ENCODE measurements at regions not wholly inside any gene's neighbourhood (a gene's known extent, or its start where the extent isn't known, plus 50 kb on each side); places are given as distances from the start of the nearest gene placed in this dataset.

DNA sequence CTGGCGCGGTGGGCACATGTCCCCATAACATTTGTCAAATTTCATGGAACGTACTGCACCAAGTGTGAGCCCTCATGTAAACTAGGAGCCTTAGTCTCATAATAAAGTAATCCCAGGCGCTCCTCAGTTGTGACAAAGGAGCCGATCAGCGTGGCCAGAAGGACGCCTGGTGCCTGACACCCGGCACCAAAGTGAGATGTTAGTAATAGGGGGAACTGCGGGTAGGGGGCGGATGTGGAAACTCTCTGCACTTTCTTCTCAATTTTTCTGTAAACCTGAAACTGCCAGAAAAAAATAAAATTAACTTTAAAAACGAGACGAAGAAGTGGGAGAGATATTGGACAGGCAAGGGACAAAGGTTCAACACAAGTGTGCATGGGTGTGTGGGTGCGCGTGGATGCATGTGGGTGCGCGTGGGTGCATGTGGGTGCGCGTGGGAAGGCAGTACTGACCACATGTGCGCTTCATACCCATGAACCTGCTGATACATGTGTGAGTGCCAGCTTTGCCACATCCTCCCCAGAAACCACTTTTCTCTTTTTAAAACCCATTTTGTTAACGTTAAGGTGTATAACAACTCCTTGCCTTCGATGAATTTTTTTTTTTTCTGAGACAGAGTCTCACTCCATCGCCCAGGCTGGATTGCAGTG, 55.4 kb upstream of the LINC01488 start:
- H3K4me1 ChIP-seq: no peaks in the 10 kb centered on the region
- no peaks in the 10 kb centered on the region for H3K36me3 ChIP-seq
- H3K27me3 ChIP-seq: no peaks in the 10 kb centered on the region
- TF ChIP-seq CTCF (IDR thresholded peaks at IDR 0.05; ENCODE audit: low read depth, low read length): no peak
- DNase-seq: no peak
- peaks cover 7% of the 10 kb centered on the region for H3K9me3 ChIP-seq
- no peak overlapping the region for H3K4me3 ChIP-seq (ENCODE audit: low read depth, low read length)

- H3K36me3 ChIP-seq: no peaks in the 10 kb centered on the region
- H3K9me3 ChIP-seq: peaks cover 7% of the 10 kb centered on the region
- no peak overlapping the region for H3K4me3 ChIP-seq (ENCODE audit: low read depth, low read length)
- no peaks in the 10 kb centered on the region for H3K27me3 ChIP-seq
- DNase-seq: no peak
- TF ChIP-seq CTCF (IDR thresholded peaks at IDR 0.05; ENCODE audit: low read depth, low read length): no peak
- H3K4me1 ChIP-seq: no peaks in the 10 kb centered on the region
Observed at GRCh38 chr11:69427337-69427736, 54.1 kb upstream of the LINC01488 start.

DNA sequence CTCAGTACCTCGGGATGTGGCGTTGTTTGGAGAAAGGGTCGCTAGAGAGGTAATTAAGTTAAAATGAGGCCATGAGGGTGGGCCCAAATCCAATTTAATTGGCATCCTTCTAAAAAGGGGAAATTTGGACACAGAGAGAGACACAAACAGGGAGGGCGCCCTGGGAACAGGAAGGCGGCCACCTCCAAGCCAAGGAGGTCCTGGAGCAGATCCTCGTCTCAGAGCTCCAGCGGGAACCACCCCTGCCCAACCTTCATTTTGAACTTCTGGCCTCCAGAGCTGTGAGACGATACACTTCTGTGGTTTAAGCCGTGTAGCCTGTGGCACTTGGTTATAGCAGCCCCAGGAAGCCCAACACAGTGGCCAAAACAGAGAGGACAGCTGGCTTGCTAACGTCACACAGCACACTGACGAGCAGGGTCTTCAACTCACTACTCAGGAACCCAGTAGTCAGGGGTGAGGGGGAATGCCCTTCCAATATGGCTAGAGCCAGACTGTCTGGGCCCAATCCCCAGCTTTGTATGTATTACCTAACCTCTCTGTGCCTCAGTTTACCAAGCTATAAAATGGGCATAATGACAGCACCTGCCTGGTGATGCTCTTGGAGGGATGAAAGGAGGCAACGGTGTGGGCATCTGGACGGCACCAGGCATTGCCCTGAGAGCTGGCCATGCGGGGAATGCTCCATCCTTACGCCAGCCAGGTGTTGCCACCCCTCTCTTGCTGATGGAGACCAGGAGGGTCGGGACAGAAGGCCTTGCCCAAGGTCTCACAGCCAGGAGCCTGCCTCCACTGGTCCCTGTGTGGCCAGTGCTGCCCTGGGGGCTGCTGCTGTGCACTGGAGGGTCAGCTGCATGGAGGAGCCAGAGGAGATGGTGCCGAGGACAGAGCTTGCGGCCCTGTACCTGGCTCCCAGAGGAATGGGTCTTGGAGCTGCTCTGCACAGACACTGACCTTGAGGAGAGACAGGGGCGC, 53.3 kb upstream of the LINC01488 start:
- H3K4me1 ChIP-seq: no peaks in the 10 kb centered on the region
- H3K4me3 ChIP-seq (ENCODE audit: low read depth, low read length): no peak overlapping the region
- DNase-seq: no peak
- no peak for TF ChIP-seq CTCF (IDR thresholded peaks at IDR 0.05; ENCODE audit: low read depth, low read length)
- H3K9me3 ChIP-seq: peaks cover 7% of the 10 kb centered on the region
- no peaks in the 10 kb centered on the region for H3K27me3 ChIP-seq
- no peaks in the 10 kb centered on the region for H3K36me3 ChIP-seq

- no peak for TF ChIP-seq CTCF (IDR thresholded peaks at IDR 0.05; ENCODE audit: low read depth, low read length)
- no peak for DNase-seq
- no peaks in the 10 kb centered on the region for H3K27me3 ChIP-seq
Observed at GRCh38 chr11:69429716-69430491, 51.6 kb upstream of the LINC01488 start.

DNA sequence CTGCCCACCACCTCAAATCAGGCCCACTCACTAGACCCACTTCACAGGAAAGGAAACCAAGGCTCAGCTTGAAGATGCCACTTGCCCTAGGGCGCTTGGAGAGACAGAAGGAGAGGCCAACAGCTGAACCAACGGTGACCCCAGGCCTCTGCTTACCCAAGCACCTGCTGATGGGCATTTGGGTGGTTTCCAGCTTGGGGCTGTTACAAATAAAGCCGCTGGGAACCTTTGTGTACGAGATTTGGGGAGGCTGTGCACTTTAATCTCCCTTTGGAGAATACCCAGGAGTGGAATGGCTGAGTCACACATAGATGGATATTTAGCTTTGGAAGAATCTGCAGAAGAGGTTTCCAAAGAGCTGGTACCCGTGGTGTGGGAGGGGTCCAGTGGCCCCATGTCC, 50.9 kb upstream of the LINC01488 start:
- no peak for TF ChIP-seq CTCF (IDR thresholded peaks at IDR 0.05; ENCODE audit: low read depth, low read length)
- no peak overlapping the region for H3K4me3 ChIP-seq (ENCODE audit: low read depth, low read length)
- no peaks in the 10 kb centered on the region for H3K27me3 ChIP-seq
- peaks cover 4% of the 10 kb centered on the region; the same call in 1 of the 2 replicates for H3K4me1 ChIP-seq
- DNase-seq: no peak
- H3K9me3 ChIP-seq: no peaks in the 10 kb centered on the region
- no peaks in the 10 kb centered on the region for H3K36me3 ChIP-seq

More at GRCh38 chr11:69429716-69430491, 51.6 kb upstream of the LINC01488 start:
- no peak overlapping the region for H3K4me3 ChIP-seq (ENCODE audit: low read depth, low read length)
- H3K9me3 ChIP-seq: peaks cover under 1% of the 10 kb centered on the region
- no peaks in the 10 kb centered on the region for H3K36me3 ChIP-seq
- peaks cover 4% of the 10 kb centered on the region; the same call in 1 of the 2 replicates for H3K4me1 ChIP-seq

All from BE2C (cell line).